Uterus (tissue), 2 donors: ENCODE measurements at regions not wholly inside any gene's neighbourhood (a gene's known extent, or its start where the extent isn't known, plus 50 kb on each side); places are given as distances from the start of the nearest gene placed in this dataset.

Source experiments
- POLR2A ChIP-seq, 2 donors: fragments of 450-650 bp; IDR thresholded peaks; one replicate each; pipeline ENCODE4 v1.6.1; 2016; ENCODE audit warnings: antibody characterized with exemption in 2 of 2, mild to moderate bottlenecking in 1 of 2, moderate library complexity in 1 of 2
- TF ChIP-seq, protein P1 (sequence below), 4 experiments: fragments of 200-600 bp in 2 of 4; fragments of 450-650 bp in 2 of 4; sonication (generic) in 2 of 4; IDR thresholded peaks; one replicate each; pipeline ENCODE4 v1.5.1; 2016 to 2019; ENCODE audit warnings: antibody characterized with exemption in 4 of 4, mild to moderate bottlenecking in 2 of 4, moderate library complexity in 1 of 4

DNA sequence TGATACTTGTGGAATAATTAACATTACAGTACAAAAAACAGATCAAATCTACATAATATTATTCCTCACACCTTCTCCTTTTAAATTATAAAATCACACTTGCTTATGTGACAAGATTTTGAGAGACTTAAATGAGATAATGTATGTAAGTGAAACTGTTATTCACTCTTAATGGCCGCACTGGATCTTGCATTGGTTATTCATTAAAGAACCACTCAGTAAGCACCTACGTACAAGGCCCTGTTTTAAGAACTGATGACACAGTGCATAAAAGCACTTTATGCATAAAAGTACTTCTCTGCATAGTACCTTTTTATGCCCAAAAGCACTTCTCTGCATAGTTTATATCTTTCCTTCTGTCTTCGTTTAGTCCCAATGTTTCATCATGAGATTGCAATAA is 172.1 kb downstream of the GOLGA6L6 start:
- no peak for TF ChIP-seq POLR2A (IDR thresholded peaks at IDR 0.05)
- TF ChIP-seq, protein P1, sequence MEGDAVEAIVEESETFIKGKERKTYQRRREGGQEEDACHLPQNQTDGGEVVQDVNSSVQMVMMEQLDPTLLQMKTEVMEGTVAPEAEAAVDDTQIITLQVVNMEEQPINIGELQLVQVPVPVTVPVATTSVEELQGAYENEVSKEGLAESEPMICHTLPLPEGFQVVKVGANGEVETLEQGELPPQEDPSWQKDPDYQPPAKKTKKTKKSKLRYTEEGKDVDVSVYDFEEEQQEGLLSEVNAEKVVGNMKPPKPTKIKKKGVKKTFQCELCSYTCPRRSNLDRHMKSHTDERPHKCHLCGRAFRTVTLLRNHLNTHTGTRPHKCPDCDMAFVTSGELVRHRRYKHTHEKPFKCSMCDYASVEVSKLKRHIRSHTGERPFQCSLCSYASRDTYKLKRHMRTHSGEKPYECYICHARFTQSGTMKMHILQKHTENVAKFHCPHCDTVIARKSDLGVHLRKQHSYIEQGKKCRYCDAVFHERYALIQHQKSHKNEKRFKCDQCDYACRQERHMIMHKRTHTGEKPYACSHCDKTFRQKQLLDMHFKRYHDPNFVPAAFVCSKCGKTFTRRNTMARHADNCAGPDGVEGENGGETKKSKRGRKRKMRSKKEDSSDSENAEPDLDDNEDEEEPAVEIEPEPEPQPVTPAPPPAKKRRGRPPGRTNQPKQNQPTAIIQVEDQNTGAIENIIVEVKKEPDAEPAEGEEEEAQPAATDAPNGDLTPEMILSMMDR (IDR thresholded peaks at IDR 0.05): no peak
